GM12864 (cell line): ENCODE measurements at regions not wholly inside any gene's neighbourhood (a gene's known extent, or its start where the extent isn't known, plus 50 kb on each side); places are given as distances from the start of the nearest gene placed in this dataset.

ENCODE experiments used
- DNase-seq: peaks from one replicate; pipeline ENCODE4 v3.0.0-alpha.2; 2011; ENCODE audit warnings: low read depth
- H3K4me3 ChIP-seq: 2 replicates; pipeline ENCODE4 v1.5.1; 2011; ENCODE audit warnings: mild to moderate bottlenecking, low read depth, low read length, control low read depth
- TF ChIP-seq, protein P1 (sequence below): IDR thresholded peaks from 2 replicates; pipeline ENCODE4 v1.5.1; 2011; ENCODE audit warnings: low read depth, mild to moderate bottlenecking, moderate library complexity, low read length, control low read depth, inconsistent platforms; ENCODE audit errors: missing control alignments

DNA sequence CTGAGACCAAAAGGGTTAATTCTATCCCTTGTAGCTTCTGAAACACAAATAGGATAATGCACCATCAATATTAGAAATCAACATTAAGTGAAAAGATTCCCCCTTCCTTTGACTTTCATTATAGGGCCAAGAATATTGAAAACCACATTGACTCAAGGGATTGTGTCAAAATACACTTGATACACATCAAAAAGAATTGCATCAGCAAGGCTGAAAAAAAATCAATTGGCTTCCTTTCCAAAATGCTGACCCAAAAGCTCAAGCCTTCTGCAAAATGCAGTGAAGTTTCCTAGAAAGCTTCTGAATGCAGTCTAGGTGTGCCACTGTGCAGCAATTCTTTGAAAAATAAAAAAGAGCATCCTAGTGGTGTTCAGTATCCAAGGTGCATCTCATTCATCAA, 674.4 kb downstream of the TOX3 start:
- no peak overlapping the region for H3K4me3 ChIP-seq
- TF ChIP-seq, protein P1, sequence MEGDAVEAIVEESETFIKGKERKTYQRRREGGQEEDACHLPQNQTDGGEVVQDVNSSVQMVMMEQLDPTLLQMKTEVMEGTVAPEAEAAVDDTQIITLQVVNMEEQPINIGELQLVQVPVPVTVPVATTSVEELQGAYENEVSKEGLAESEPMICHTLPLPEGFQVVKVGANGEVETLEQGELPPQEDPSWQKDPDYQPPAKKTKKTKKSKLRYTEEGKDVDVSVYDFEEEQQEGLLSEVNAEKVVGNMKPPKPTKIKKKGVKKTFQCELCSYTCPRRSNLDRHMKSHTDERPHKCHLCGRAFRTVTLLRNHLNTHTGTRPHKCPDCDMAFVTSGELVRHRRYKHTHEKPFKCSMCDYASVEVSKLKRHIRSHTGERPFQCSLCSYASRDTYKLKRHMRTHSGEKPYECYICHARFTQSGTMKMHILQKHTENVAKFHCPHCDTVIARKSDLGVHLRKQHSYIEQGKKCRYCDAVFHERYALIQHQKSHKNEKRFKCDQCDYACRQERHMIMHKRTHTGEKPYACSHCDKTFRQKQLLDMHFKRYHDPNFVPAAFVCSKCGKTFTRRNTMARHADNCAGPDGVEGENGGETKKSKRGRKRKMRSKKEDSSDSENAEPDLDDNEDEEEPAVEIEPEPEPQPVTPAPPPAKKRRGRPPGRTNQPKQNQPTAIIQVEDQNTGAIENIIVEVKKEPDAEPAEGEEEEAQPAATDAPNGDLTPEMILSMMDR: no peak
- no peak for DNase-seq

DNA sequence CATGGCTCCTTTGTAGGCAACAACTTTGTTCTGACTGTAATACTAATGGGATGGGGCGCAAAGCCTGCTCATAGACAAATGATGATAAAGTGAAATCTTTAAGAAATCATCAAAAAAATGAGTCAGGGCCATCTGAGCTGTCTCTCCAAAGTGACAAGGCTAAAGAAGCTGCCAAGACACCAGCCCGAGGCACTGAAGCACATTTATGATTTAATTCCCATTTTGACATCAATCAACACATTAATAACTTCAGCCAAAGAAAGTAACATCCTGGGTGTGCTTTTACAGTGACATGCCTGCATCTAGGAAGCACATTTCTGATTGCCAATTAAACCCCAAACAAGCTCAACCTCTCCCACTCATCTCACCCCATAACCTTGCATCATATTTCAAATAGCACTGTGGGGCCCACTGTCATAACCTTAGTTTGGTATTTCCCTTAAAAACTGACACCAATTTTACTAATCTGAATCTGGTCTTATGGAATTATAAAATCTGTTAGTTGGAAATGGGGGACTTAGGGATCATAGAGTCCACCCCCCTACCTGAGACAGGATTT, 676.6 kb downstream of the TOX3 start:
- no peak for DNase-seq
- TF ChIP-seq, protein P1: no peak
- H3K4me3 ChIP-seq: no peak overlapping the region

DNA sequence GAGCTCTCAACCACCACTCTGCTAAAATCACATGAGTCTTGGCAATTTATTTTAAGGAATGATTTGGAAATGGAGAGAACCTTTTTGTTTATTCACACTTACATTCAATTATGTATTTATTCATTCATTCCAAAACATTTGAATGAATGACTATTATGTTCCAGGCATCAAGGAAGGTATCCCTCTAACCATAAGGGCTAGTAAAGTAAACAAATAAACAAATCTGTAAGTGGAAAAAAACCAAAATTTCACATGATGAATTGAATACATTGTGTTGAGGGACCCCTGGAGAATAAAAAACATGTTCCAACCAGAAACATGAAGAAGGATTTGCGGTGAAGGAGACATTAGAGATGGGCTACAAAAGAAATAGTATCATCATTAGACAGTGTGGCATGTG, 677.8 kb downstream of the TOX3 start:
- H3K4me3 ChIP-seq: no peak overlapping the region
- no peak for DNase-seq
- TF ChIP-seq, protein P1: no peak

DNA sequence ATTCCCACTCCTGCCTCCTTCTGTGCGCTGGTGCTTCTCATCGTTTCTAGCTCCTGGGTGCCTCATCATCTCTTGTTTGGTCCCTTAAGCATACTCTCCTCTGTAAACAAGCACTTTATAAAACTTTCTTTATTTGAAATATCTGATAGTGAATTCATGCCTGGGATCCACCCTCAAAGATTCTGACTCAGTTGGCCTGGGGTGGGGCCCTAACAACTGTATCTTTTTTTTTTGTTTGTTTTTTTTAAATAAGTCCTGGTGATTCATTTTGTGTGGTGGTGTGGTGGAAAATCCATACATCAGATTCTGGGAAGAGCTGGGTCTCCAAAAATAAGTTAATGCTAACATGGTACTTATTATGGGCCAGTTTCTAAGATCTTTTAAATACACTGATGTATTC, 678.3 kb downstream of the TOX3 start:
- no peak for DNase-seq
- TF ChIP-seq, protein P1: no peak
- no peak overlapping the region for H3K4me3 ChIP-seq

DNA sequence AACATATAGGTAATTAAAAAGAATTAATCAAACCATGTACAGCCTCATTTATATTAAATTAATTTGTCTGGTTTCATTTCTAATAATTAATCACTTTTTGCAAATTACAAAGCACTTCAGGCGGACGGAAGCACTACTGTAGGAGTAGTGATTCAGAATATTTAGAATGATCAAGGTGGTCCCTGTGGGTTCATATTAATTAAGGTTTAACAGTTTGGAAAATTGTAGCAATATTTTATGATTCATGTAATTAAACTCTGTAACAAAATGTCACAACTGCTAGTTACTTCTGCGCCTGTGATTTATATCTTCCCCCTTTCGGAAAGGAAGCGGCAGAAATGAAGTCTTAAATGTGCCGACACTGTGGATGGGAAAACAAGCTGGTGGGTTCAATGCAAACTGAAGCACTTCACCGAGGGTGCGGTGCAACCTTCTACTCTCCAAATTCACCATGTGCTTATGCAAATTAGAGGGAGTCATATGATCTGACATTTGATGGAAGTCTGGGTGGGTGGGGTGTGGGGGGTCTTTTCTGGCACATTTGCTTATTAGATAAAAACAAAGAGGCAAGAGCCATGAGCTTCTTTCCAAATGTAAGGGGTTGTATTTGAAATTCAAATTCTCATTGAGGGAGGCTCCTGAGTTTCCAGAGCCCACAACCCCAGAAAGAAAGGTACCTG, 679.4 kb downstream of the TOX3 start:
- DNase-seq: no peak
- no peak overlapping the region for H3K4me3 ChIP-seq
- TF ChIP-seq, protein P1: no peak

DNA sequence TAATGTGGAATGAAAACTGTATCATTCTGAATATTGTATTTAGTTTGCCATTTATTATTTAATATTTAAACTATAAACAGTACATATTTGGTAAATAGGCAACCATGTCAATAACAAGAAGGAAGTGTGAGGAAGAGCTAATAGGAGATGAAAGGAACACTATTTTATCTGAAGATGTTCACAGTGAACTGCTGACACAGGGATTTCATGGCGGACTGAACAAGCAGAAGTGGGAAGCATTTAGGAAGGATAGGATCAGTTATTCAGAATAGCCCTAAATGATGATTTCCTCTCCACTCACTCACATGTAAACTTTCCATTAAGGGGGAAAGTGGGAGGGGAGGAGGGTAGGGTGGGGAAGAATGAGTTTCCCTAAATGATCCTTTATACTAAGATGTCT, 682.4 kb downstream of the TOX3 start:
- TF ChIP-seq, protein P1: no peak
- DNase-seq: no peak
- H3K4me3 ChIP-seq: no peak overlapping the region

DNA sequence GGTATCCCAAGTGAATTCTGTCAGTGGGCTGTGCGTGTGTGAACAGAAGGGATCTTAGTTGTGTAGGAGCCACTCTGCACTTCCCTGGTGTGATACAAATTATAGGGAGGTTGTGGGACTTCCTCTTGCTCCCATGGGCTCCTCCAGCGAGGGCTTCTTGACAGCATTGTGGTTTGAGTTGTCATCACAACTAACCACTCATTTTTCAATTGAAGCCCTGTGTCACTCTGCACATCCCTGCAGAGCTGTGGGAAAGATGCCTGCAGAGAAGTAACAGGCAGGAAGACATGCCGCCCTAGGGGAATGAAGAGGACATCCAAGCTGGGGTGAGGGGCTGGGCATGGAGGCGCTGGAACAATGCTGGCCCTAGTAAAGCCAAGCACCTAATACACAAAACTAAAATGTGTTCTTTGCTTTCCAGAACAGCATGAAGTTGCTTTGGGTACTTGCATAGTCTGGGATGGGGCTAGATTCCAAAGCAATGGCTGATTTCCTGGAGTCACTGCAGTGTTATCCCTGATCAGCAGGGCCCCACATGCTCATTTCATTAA, 692.5 kb downstream of the TOX3 start:
- DNase-seq: no peak
- TF ChIP-seq, protein P1: no peak
- H3K4me3 ChIP-seq: no peak overlapping the region
